HEK293 (cell line): ENCODE measurements at regions not wholly inside any gene's neighbourhood (a gene's known extent, or its start where the extent isn't known, plus 50 kb on each side); places are given as distances from the start of the nearest gene placed in this dataset.

Source experiments
- CTCF ChIA-PET: fragments of 350-600 bp; formaldehyde crosslinking; extraction: SDS; loops from one replicate; lab custom pipeline; 2021; ENCODE audit warnings: antibody characterized with exemption; lab: Yijun Ruan, JAX
- POLR2A ChIA-PET: fragments of 300-600 bp; formaldehyde crosslinking; extraction: SDS; loops from one replicate; lab custom pipeline; 2020; ENCODE audit warnings: antibody characterized with exemption, inconsistent platforms; lab: Yijun Ruan, JAX
- H3K27ac ChIP-seq: fragments of 200-500 bp; sonication (Bioruptor generic); 2 replicates; pipeline ENCODE4 v1.5.1; 2014; ENCODE audit warnings: low read depth, low read length, control low read depth, inconsistent platforms; ENCODE audit errors: extremely low read depth
- H3K36me3 ChIP-seq, 2 experiments: fragments of 200-500 bp in 1 of 2; sonication (Bioruptor generic) in 1 of 2; 1 replicate in 1 of 2; 2 replicates in 1 of 2; pipeline ENCODE4 v1.5.1; 2014 to 2017; ENCODE audit warnings: inconsistent platforms in 2 of 2, low read length in 2 of 2; ENCODE audit not compliant: control insufficient read depth in 2 of 2, insufficient read depth in 1 of 2
- H3K4me1 ChIP-seq: fragments of 200-500 bp; sonication (Bioruptor generic); 2 replicates; pipeline ENCODE4 v1.5.1; 2014; ENCODE audit warnings: mild to moderate bottlenecking, low read length, inconsistent platforms; ENCODE audit not compliant: control insufficient read depth, insufficient read depth
- H3K4me3 ChIP-seq: 2 replicates; pipeline ENCODE4 v1.5.1; 2011; ENCODE audit warnings: low read depth, mild to moderate bottlenecking, control low read depth, low read length, moderate library complexity
- H3K9me3 ChIP-seq: fragments of 200-500 bp; sonication (Bioruptor generic); 2 replicates; pipeline ENCODE4 v1.5.1; 2014; ENCODE audit warnings: low read depth, low read length, inconsistent platforms; ENCODE audit not compliant: control insufficient read depth, insufficient read depth
- CTCF ChIP-seq: fragments of 450-650 bp; formaldehyde crosslinking; IDR thresholded peaks from 2 replicates; pipeline ENCODE4 v1.5.1; 2016; ENCODE audit warnings: missing biosample characterization, missing genetic modification characterization
- HOXA7 ChIP-seq: sonication (generic); formaldehyde crosslinking; IDR thresholded peaks from 2 replicates; pipeline ENCODE4 v1.8.1; 2022; ENCODE audit warnings: missing genetic modification reagents, borderline replicate concordance
- IKZF3 ChIP-seq: fragments of 450-650 bp; IDR thresholded peaks from 2 replicates; pipeline ENCODE4 v1.5.0; 2018; ENCODE audit warnings: missing biosample characterization, mild to moderate bottlenecking, missing genetic modification characterization, moderate library complexity
- PRDM1 ChIP-seq: fragments of 450-650 bp; formaldehyde crosslinking; IDR thresholded peaks from 2 replicates; pipeline ENCODE4; 2016; ENCODE audit warnings: missing biosample characterization, missing genetic modification characterization
- RBAK ChIP-seq: fragments of 450-650 bp; formaldehyde crosslinking; IDR thresholded peaks from 2 replicates; pipeline ENCODE4 v1.5.1; 2016; ENCODE audit warnings: missing biosample characterization, missing genetic modification characterization
- YY2 ChIP-seq: fragments of 450-650 bp; formaldehyde crosslinking; IDR thresholded peaks from 2 replicates; pipeline ENCODE4 v1.5.1; 2016; ENCODE audit warnings: missing biosample characterization, missing genetic modification characterization
- ZBTB1 ChIP-seq: fragments of 450-650 bp; formaldehyde crosslinking; IDR thresholded peaks from 2 replicates; pipeline ENCODE4 v1.5.1; 2016; ENCODE audit warnings: missing biosample characterization, missing genetic modification characterization
- ZBTB20 ChIP-seq: fragments of 450-650 bp; formaldehyde crosslinking; IDR thresholded peaks from 2 replicates; pipeline ENCODE4 v1.5.1; 2016; ENCODE audit warnings: missing biosample characterization, missing genetic modification characterization
- ZNF157 ChIP-seq: fragments of 450-650 bp; formaldehyde crosslinking; IDR thresholded peaks from 2 replicates; pipeline ENCODE4 v1.5.1; 2016; ENCODE audit warnings: missing biosample characterization, missing genetic modification characterization
- ZNF175 ChIP-seq: fragments of 450-650 bp; formaldehyde crosslinking; IDR thresholded peaks from 2 replicates; pipeline ENCODE4 v1.5.1; 2016; ENCODE audit warnings: missing biosample characterization, missing genetic modification characterization
- ZNF394 ChIP-seq: fragments of 450-650 bp; formaldehyde crosslinking; IDR thresholded peaks from 2 replicates; pipeline ENCODE4 v1.5.1; 2016; ENCODE audit warnings: missing biosample characterization, missing genetic modification characterization, mild to moderate bottlenecking, moderate library complexity, borderline replicate concordance
- ZNF571 ChIP-seq: fragments of 450-650 bp; formaldehyde crosslinking; IDR thresholded peaks from 2 replicates; pipeline ENCODE4 v1.5.0; 2017; ENCODE audit warnings: missing biosample characterization, missing genetic modification characterization
- ZNF623 ChIP-seq: fragments of 450-650 bp; formaldehyde crosslinking; IDR thresholded peaks from 2 replicates; pipeline ENCODE4 v1.5.1; 2016; ENCODE audit warnings: missing biosample characterization, missing genetic modification characterization
- ZNF664 ChIP-seq: fragments of 450-650 bp; formaldehyde crosslinking; IDR thresholded peaks from 2 replicates; pipeline ENCODE4 v1.5.1; 2016; ENCODE audit warnings: missing biosample characterization, missing genetic modification characterization
- ZNF747 ChIP-seq: fragments of 450-650 bp; formaldehyde crosslinking; IDR thresholded peaks from 2 replicates; pipeline ENCODE4 v1.5.1; 2016; ENCODE audit warnings: missing biosample characterization, missing genetic modification characterization
- ZNF76 ChIP-seq: fragments of 450-650 bp; formaldehyde crosslinking; IDR thresholded peaks from 2 replicates; pipeline ENCODE4; 2016; ENCODE audit warnings: low read depth, missing biosample characterization, missing genetic modification characterization, borderline replicate concordance
- ZNF785 ChIP-seq: fragments of 450-650 bp; formaldehyde crosslinking; IDR thresholded peaks from 2 replicates; pipeline ENCODE4 v1.5.1; 2016; ENCODE audit warnings: missing biosample characterization, missing genetic modification characterization
- ZSCAN5A ChIP-seq: fragments of 450-650 bp; formaldehyde crosslinking; IDR thresholded peaks from 2 replicates; pipeline ENCODE4 v1.5.1; 2016; ENCODE audit warnings: missing biosample characterization, missing genetic modification characterization
- TF ChIP-seq, protein P1 (sequence below): fragments of 450-650 bp; formaldehyde crosslinking; conservative IDR thresholded peaks from 2 replicates; pipeline ENCODE4 v1.5.1; 2016; ENCODE audit warnings: low read depth, missing biosample characterization, missing genetic modification characterization
- TF ChIP-seq, protein P2 (sequence below): fragments of 450-650 bp; formaldehyde crosslinking; IDR thresholded peaks from 2 replicates; pipeline ENCODE4 v1.5.1; 2016; ENCODE audit warnings: missing biosample characterization, missing genetic modification characterization
- TF ChIP-seq, protein P3 (sequence below): fragments of 450-650 bp; formaldehyde crosslinking; IDR thresholded peaks from 2 replicates; pipeline ENCODE4 v1.5.1; 2017; ENCODE audit warnings: missing biosample characterization, missing genetic modification characterization

- Histone ChIP-seq H3K4me1 (no peaks in the 10 kb centered on the region), H3K4me3 (no peak overlapping the region), H3K9me3 (no peaks in the 10 kb centered on the region), H3K27ac (no peak overlapping the region), H3K36me3 (no peaks in the 10 kb centered on the region)
- TF ChIP-seq ZBTB1 (tag by site-specific recombination) = no peak
- TF ChIP-seq IKZF3 = no peak
- no peak for TF ChIP-seq YY2 (tag by site-specific recombination)
- TF ChIP-seq ZNF571 (tag by site-specific recombination) = no peak
- TF ChIP-seq ZNF785 (tag by site-specific recombination) = no peak
- CTCF ChIA-PET = no interaction called here
- POLR2A ChIA-PET = no interaction called here
Measured at GRCh38 chr13:64314331-64314730, 2898.7 kb upstream of the PCDH20 start.

DNA sequence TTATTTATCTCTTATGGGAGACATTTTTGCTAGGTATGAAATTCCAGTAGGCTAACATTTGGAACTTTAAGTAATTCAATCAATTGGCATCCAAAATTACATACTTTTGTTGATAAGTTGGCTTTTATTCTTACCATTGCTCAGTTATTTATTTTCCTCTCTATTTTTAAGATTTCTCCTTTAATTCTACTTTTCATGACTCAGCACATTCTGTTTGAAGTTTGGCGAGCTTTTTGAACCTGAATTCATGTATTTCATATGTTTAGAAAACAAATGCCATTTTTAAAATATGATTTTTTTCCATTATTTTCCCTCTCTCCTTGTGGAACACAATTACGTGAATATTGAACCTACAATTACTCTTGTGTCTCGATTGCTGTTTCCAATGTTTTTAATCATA is 2896.3 kb upstream of the PCDH20 start:
- POLR2A ChIA-PET = no interaction called here
- Histone ChIP-seq H3K36me3 (no peaks in the 10 kb centered on the region), H3K4me1 (no peaks in the 10 kb centered on the region), H3K27ac (no peak overlapping the region), H3K4me3 (no peak overlapping the region), H3K9me3 (no peaks in the 10 kb centered on the region)
- TF ChIP-seq ZNF76 (tag by site-specific recombination) (no peak), ZNF747 (tag by site-specific recombination) (no peak), ZNF157 (no peak), ZNF175 (no peak), ZNF664 (no peak), RBAK (tag by site-specific recombination) (no peak), PRDM1 (tag by site-specific recombination) (no peak), HOXA7 (CRISPR knock-in tag) (no peak), ZBTB20 (tag by site-specific recombination) (no peak)
- TF ChIP-seq, protein P1, sequence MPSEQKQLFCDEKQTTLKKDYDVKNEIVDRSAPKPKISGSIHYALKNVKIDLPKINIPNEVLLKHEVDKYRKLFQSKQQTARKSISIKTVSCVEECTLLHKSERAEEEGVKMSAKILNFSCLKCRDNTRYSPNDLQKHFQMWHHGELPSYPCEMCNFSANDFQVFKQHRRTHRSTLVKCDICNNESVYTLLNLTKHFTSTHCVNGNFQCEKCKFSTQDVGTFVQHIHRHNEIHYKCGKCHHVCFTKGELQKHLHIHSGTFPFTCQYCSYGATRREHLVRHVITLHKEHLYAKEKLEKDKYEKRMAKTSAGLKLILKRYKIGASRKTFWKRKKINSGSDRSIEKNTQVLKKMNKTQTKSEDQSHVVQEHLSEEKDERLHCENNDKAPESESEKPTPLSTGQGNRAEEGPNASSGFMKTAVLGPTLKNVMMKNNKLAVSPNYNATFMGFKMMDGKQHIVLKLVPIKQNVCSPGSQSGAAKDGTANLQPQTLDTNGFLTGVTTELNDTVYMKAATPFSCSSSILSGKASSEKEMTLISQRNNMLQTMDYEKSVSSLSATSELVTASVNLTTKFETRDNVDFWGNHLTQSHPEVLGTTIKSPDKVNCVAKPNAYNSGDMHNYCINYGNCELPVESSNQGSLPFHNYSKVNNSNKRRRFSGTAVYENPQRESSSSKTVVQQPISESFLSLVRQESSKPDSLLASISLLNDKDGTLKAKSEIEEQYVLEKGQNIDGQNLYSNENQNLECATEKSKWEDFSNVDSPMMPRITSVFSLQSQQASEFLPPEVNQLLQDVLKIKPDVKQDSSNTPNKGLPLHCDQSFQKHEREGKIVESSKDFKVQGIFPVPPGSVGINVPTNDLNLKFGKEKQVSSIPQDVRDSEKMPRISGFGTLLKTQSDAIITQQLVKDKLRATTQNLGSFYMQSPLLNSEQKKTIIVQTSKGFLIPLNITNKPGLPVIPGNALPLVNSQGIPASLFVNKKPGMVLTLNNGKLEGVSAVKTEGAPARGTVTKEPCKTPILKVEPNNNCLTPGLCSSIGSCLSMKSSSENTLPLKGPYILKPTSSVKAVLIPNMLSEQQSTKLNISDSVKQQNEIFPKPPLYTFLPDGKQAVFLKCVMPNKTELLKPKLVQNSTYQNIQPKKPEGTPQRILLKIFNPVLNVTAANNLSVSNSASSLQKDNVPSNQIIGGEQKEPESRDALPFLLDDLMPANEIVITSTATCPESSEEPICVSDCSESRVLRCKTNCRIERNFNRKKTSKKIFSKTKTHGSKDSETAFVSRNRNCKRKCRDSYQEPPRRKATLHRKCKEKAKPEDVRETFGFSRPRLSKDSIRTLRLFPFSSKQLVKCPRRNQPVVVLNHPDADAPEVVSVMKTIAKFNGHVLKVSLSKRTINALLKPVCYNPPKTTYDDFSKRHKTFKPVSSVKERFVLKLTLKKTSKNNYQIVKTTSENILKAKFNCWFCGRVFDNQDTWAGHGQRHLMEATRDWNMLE (tag by site-specific recombination) = no peak
- CTCF ChIA-PET = no interaction called here

- POLR2A ChIA-PET = no interaction called here
- CTCF ChIA-PET = no interaction called here
- Histone ChIP-seq H3K9me3 (no peaks in the 10 kb centered on the region), H3K4me1 (no peaks in the 10 kb centered on the region), H3K27ac (no peak overlapping the region), H3K36me3 (no peaks in the 10 kb centered on the region), H3K4me3 (no peak overlapping the region)
- TF ChIP-seq ZNF394 (tag by site-specific recombination) (no peak), RBAK (tag by site-specific recombination) (no peak), ZSCAN5A (no peak), ZNF623 (no peak), CTCF (tag by site-specific recombination) (no peak)
- TF ChIP-seq, protein P2, sequence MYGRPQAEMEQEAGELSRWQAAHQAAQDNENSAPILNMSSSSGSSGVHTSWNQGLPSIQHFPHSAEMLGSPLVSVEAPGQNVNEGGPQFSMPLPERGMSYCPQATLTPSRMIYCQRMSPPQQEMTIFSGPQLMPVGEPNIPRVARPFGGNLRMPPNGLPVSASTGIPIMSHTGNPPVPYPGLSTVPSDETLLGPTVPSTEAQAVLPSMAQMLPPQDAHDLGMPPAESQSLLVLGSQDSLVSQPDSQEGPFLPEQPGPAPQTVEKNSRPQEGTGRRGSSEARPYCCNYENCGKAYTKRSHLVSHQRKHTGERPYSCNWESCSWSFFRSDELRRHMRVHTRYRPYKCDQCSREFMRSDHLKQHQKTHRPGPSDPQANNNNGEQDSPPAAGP (tag by site-specific recombination) = no peak
- TF ChIP-seq, protein P3, sequence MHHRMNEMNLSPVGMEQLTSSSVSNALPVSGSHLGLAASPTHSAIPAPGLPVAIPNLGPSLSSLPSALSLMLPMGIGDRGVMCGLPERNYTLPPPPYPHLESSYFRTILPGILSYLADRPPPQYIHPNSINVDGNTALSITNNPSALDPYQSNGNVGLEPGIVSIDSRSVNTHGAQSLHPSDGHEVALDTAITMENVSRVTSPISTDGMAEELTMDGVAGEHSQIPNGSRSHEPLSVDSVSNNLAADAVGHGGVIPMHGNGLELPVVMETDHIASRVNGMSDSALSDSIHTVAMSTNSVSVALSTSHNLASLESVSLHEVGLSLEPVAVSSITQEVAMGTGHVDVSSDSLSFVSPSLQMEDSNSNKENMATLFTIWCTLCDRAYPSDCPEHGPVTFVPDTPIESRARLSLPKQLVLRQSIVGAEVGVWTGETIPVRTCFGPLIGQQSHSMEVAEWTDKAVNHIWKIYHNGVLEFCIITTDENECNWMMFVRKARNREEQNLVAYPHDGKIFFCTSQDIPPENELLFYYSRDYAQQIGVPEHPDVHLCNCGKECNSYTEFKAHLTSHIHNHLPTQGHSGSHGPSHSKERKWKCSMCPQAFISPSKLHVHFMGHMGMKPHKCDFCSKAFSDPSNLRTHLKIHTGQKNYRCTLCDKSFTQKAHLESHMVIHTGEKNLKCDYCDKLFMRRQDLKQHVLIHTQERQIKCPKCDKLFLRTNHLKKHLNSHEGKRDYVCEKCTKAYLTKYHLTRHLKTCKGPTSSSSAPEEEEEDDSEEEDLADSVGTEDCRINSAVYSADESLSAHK (tag by site-specific recombination) = no peak
Measured at GRCh38 chr13:64311112-64311511, 2895.5 kb upstream of the PCDH20 start.
